ENCODE measurements at regions not wholly inside any gene's neighbourhood (a gene's known extent, or its start where the extent isn't known, plus 50 kb on each side); places are given as distances from the start of the nearest gene placed in this dataset.

DNA sequence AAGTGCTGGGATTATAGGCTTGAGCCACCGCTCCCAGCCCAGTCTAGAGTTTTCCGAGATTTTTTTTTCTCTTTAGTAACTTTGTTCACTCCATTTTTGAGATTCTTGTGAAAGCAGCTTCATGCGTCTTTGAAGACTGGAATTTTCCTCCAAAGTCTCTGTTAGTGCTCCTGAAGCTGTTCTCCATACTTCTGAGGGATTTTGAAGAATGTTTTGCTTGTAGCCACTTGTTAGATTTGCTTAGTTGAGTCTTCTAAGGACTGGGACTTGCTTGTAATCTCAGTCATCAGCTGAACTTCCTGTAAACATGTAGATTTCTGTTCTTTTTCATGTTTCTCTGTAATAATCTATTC is 234.3 kb downstream of the MYCN start:
- Mint-ChIP-seq H3K27me3 (peaks cover 3% of the 10 kb centered on the region), H3K4me1 (ENCODE audit: unreplicated experiment) (peaks cover 8% of the 10 kb centered on the region), H3K4me3 (no peak overlapping the region), H3K9me3 (no peaks in the 10 kb centered on the region), H3K27ac (no peak overlapping the region), H3K36me3 (no peaks in the 10 kb centered on the region)
- TF ChIP-seq, protein P1, sequence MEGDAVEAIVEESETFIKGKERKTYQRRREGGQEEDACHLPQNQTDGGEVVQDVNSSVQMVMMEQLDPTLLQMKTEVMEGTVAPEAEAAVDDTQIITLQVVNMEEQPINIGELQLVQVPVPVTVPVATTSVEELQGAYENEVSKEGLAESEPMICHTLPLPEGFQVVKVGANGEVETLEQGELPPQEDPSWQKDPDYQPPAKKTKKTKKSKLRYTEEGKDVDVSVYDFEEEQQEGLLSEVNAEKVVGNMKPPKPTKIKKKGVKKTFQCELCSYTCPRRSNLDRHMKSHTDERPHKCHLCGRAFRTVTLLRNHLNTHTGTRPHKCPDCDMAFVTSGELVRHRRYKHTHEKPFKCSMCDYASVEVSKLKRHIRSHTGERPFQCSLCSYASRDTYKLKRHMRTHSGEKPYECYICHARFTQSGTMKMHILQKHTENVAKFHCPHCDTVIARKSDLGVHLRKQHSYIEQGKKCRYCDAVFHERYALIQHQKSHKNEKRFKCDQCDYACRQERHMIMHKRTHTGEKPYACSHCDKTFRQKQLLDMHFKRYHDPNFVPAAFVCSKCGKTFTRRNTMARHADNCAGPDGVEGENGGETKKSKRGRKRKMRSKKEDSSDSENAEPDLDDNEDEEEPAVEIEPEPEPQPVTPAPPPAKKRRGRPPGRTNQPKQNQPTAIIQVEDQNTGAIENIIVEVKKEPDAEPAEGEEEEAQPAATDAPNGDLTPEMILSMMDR (conservative IDR thresholded peaks at IDR 0.05), result no peak
- DNase-seq (ENCODE audit: extremely low spot score, unreplicated experiment), result no peak

GRCh38 chr2:16173893-16174692 is 233.7 kb downstream of the MYCN start:
- H3K27ac Mint-ChIP-seq, result no peak overlapping the region
- peaks cover 3% of the 10 kb centered on the region for H3K9me3 Mint-ChIP-seq
- H3K36me3 Mint-ChIP-seq, result no peaks in the 10 kb centered on the region

GRCh38 chr2:16172324-16173175 is 232.2 kb downstream of the MYCN start:
- Mint-ChIP-seq H3K27me3 (peaks cover 6% of the 10 kb centered on the region), H3K4me3 (no peak overlapping the region), H3K27ac (no peak overlapping the region), H3K4me1 (ENCODE audit: unreplicated experiment) (peaks cover 13% of the 10 kb centered on the region), H3K36me3 (no peaks in the 10 kb centered on the region), H3K9me3 (peaks cover 13% of the 10 kb centered on the region)
- no peak for DNase-seq (ENCODE audit: extremely low spot score, unreplicated experiment)
- TF ChIP-seq, protein P1 (conservative IDR thresholded peaks at IDR 0.05), result no peak

More at GRCh38 chr2:16173893-16174692, 233.7 kb downstream of the MYCN start:
- Mint-ChIP-seq H3K4me3 (no peak overlapping the region), H3K27me3 (peaks cover 3% of the 10 kb centered on the region), H3K4me1 (ENCODE audit: unreplicated experiment) (peaks cover 5% of the 10 kb centered on the region)
- TF ChIP-seq, protein P1 (conservative IDR thresholded peaks at IDR 0.05), result no peak
- DNase-seq (ENCODE audit: extremely low spot score, unreplicated experiment), result no peak

DNA sequence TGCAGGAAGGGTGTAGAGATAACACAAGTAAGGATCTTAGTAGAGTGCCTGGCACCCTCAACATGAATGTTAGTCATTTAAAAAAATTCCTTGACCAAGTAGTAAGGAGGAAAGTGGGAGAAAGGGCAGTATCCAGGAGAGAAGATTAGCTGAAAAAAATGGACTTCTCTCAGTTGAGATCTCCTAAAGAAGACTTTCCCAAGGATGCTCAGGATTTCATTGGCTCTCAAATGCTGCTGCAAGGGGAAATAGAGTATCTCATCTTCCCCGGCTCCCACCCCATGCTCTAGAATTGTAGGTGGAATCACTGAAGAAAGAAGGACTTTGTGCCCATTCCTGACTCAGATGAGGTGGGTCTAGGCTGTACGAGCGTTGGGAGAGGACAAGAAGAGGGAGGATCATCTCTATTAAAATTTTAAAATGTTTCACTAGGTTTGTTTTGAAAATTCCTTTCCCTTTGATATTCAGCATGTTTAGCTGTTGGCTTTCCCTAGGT is 231.1 kb downstream of the MYCN start:
- H3K9me3 Mint-ChIP-seq, result peaks cover 14% of the 10 kb centered on the region
- no peaks in the 10 kb centered on the region for H3K36me3 Mint-ChIP-seq
- no peak overlapping the region for H3K27ac Mint-ChIP-seq

GRCh38 chr2:16170675-16171424 is 230.5 kb downstream of the MYCN start:
- Mint-ChIP-seq H3K27ac (no peak overlapping the region), H3K4me1 (ENCODE audit: unreplicated experiment) (peaks cover 27% of the 10 kb centered on the region), H3K4me3 (no peak overlapping the region), H3K36me3 (no peaks in the 10 kb centered on the region), H3K9me3 (peaks cover 14% of the 10 kb centered on the region), H3K27me3 (peaks cover 17% of the 10 kb centered on the region)
- TF ChIP-seq, protein P1 (conservative IDR thresholded peaks at IDR 0.05), result no peak
- peak; percentile 60 for DNase-seq (ENCODE audit: extremely low spot score, unreplicated experiment)

More for the DNA sequence above, 231.1 kb downstream of the MYCN start:
- Mint-ChIP-seq H3K4me1 (ENCODE audit: unreplicated experiment) (peaks cover 24% of the 10 kb centered on the region), H3K27me3 (peaks cover 13% of the 10 kb centered on the region), H3K4me3 (no peak overlapping the region)
- no peak for DNase-seq (ENCODE audit: extremely low spot score, unreplicated experiment)
- TF ChIP-seq, protein P1 (conservative IDR thresholded peaks at IDR 0.05), result no peak

Measured in type B pancreatic cell (in vitro differentiated cells).